Esophagus muscularis mucosa (tissue), 4 donors: ENCODE measurements at regions not wholly inside any gene's neighbourhood (a gene's known extent, or its start where the extent isn't known, plus 50 kb on each side); places are given as distances from the start of the nearest gene placed in this dataset.

Experiments
- CTCF ChIP-seq, 3 experiments: fragments of 200-600 bp in 2 of 3; fragments of 450-650 bp in 1 of 3; sonication (generic) in 2 of 3; IDR thresholded peaks; one replicate each; pipeline ENCODE4 v1.5.1; 2017 to 2019; ENCODE audit warnings: antibody characterized with exemption in 3 of 3, mild to moderate bottlenecking in 2 of 3, moderate library complexity in 1 of 3
- EP300 ChIP-seq: sonication (generic); formaldehyde crosslinking; IDR thresholded peaks from one replicate; pipeline ENCODE4 v1.6.1; 2017; ENCODE audit warnings: antibody characterized with exemption
- POLR2AphosphoS5 ChIP-seq, 2 donors: sonication (generic); formaldehyde crosslinking; IDR thresholded peaks; one replicate each; pipeline ENCODE4 v1.6.1; 2017; ENCODE audit warnings: antibody characterized with exemption in 2 of 2

- TF ChIP-seq CTCF (IDR thresholded peaks at IDR 0.05) (no peak), EP300 (no peak), POLR2AphosphoS5 (IDR thresholded peaks at IDR 0.05) (no peak)
Measured at GRCh38 chrX:43605351-43605750, 50.7 kb upstream of the MAOA start.
